ENCODE measurements at regions not wholly inside any gene's neighbourhood (a gene's known extent, or its start where the extent isn't known, plus 50 kb on each side); places are given as distances from the start of the nearest gene placed in this dataset.

DNA sequence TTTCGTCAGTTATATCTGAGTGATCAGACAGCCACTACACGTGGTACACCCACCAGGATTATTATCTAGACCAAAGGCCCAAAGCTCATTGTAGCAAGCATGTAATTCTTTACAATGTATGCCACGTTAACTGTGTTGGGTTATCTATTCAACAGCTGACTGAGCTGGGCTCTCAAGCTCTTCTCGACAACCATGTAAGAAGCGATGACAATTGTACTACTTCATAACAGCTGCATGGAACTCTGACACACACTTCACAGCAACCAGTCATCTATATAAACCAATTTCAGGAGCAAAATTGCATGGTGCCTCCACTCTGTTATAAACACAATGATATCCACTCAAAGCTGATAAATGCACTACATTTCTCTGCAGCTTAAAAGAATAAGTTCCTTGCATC is 701.8 kb downstream of the NR4A2 start:
- no peaks in the 10 kb centered on the region for H3K4me1 ChIP-seq (ENCODE audit: insufficient read depth)
- H3K9me3 ChIP-seq = no peaks in the 10 kb centered on the region
- WGBS, 3 donors = 71 to 77% (median 74%) methylated on average over 5 of the region's 5 CpGs
- no peak for DNase-seq
- no peaks in the 10 kb centered on the region for H3K36me3 ChIP-seq
- no peak overlapping the region for H3K27ac ChIP-seq
- H3K27me3 ChIP-seq = peaks cover 3% of the 10 kb centered on the region
- intact Hi-C loops (cut with DNase I) = no loop called here
- TF ChIP-seq, protein P1, sequence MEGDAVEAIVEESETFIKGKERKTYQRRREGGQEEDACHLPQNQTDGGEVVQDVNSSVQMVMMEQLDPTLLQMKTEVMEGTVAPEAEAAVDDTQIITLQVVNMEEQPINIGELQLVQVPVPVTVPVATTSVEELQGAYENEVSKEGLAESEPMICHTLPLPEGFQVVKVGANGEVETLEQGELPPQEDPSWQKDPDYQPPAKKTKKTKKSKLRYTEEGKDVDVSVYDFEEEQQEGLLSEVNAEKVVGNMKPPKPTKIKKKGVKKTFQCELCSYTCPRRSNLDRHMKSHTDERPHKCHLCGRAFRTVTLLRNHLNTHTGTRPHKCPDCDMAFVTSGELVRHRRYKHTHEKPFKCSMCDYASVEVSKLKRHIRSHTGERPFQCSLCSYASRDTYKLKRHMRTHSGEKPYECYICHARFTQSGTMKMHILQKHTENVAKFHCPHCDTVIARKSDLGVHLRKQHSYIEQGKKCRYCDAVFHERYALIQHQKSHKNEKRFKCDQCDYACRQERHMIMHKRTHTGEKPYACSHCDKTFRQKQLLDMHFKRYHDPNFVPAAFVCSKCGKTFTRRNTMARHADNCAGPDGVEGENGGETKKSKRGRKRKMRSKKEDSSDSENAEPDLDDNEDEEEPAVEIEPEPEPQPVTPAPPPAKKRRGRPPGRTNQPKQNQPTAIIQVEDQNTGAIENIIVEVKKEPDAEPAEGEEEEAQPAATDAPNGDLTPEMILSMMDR (IDR thresholded peaks at IDR 0.05) = no peak
- TF ChIP-seq EP300 (IDR thresholded peaks at IDR 0.05) (no peak), POLR2A (IDR thresholded peaks at IDR 0.05) (no peak)
- no peak overlapping the region for H3K4me3 ChIP-seq

DNA sequence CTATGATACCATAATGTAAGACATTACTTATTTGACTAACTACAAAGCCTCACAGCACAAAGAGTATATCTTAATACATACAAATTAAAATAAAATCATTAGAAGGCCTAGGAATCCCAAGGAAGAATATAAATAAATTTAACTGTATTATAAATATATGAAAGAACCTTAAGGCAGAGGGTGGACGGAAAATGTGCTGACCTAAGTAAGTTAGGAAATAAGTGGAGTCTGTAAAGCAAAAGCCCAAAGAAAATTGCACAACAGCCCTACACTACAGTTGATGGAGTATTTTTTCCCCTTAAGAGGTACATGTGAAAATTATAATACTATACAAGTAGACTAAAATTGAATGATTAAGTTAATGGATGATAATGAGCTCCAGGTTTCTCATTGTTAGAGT is 710.1 kb downstream of the NR4A2 start:
- WGBS, 3 donors = 0 to 42% (median 41%) methylated on average over 1 of the region's 1 CpG
- no peak overlapping the region for H3K4me3 ChIP-seq

DNA sequence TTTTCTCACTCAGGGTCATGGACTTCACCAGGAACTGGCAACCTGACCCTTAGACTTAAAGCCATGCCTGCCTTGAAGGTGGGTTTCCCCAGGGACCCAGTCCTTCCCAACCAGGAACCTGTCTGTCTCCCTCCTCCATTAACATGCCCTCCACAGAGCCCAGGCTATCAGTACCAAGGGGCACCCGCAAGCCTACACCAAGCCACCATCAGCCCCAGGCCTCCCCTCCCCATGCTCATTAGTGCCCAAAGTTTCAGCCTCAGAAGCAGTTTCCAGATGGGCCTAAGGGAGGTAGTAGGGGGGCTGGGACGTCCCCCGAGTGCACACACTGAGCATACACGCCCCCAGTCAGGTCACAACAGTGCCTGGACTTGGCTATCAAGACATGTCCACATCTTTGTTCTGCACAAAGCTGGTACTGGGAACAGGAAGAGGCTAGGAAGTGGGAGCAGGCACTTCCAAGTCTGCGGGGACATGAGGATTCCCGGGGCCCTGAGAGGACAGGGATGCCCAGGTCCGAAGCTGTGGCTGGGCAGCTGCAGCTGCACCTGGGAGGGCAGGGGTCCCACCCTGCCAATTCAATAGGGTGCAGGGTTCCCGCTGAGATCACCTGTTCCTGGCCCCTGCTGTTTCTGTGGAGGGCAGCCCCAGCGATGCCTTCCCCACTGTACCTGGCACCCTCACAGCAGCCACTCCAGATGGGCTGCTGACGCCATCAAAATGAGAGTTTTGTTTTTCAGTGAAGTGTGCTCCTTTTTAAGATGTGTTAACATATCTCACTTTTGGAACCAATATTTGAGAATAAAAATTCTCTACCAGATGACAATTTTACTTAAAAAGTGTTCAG is 731.4 kb downstream of the NR4A2 start:
- no peaks in the 10 kb centered on the region for H3K27me3 ChIP-seq
- H3K27ac ChIP-seq = no peak overlapping the region
- no peaks in the 10 kb centered on the region for H3K36me3 ChIP-seq
- no peak for DNase-seq
- TF ChIP-seq POLR2A (IDR thresholded peaks at IDR 0.05) (no peak), EP300 (IDR thresholded peaks at IDR 0.05) (no peak)
- TF ChIP-seq, protein P1 (IDR thresholded peaks at IDR 0.05) = no peak
- no peaks in the 10 kb centered on the region for H3K4me1 ChIP-seq (ENCODE audit: insufficient read depth)
- WGBS, 3 donors = 78 to 88% (median 86%) methylated on average over 10 of the region's 10 CpGs
- H3K4me3 ChIP-seq = no peak overlapping the region
- H3K9me3 ChIP-seq = no peaks in the 10 kb centered on the region
- intact Hi-C loops (cut with DNase I) = no loop called here

More for the DNA sequence above, 710.1 kb downstream of the NR4A2 start:
- no peak overlapping the region for H3K27ac ChIP-seq
- peaks cover 5% of the 10 kb centered on the region for H3K27me3 ChIP-seq
- TF ChIP-seq EP300 (IDR thresholded peaks at IDR 0.05) (no peak), POLR2A (IDR thresholded peaks at IDR 0.05) (no peak)
- TF ChIP-seq, protein P1 (IDR thresholded peaks at IDR 0.05) = no peak
- no peaks in the 10 kb centered on the region for H3K4me1 ChIP-seq (ENCODE audit: insufficient read depth)
- intact Hi-C loops (cut with DNase I) = no loop called here
- no peak for DNase-seq
- H3K9me3 ChIP-seq = no peaks in the 10 kb centered on the region
- no peaks in the 10 kb centered on the region for H3K36me3 ChIP-seq

DNA sequence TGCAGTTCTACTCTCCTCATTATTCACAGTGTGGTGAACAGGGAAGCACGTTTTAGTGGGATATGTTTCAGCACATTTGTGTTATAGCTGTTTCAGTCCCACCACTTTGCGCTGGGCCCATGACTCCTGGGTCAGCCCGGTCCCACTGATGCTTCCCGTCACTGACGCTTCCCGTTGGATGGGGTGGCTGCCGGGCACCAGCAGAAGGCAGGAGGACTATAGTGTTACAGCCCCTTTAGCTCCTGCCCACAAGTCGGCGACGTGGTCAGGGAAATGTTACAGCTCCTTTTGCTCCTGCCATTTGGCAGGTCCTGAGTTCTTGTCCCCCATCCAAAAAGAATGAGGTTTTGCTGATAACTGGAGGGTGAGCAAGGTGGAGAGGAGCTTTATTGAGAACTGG is 732.2 kb downstream of the NR4A2 start:
- no peak for TF ChIP-seq EP300 (IDR thresholded peaks at IDR 0.05)
- TF ChIP-seq, protein P1 (IDR thresholded peaks at IDR 0.05) = no peak
- TF ChIP-seq POLR2A (IDR thresholded peaks at IDR 0.05) = no peak
- intact Hi-C loops (cut with DNase I) = no loop called here
- Histone ChIP-seq H3K27me3 (no peaks in the 10 kb centered on the region), H3K36me3 (no peaks in the 10 kb centered on the region), H3K9me3 (no peaks in the 10 kb centered on the region), H3K27ac (no peak overlapping the region), H3K4me3 (no peak overlapping the region), H3K4me1 (ENCODE audit: insufficient read depth) (no peaks in the 10 kb centered on the region)
- no peak for DNase-seq
- 77 to 89% (median 79%) methylated on average over 10 of the region's 10 CpGs for WGBS, 3 donors

Data from ovary (tissue), 7 donors.